ENCODE measurements at regions not wholly inside any gene's neighbourhood (a gene's known extent, or its start where the extent isn't known, plus 50 kb on each side); places are given as distances from the start of the nearest gene placed in this dataset.

GRCh38 chr20:25848222-25848621, 151.6 kb upstream of the ZNF337 start:
- TF ChIP-seq CTCF (IDR thresholded peaks at IDR 0.05; ENCODE audit: poor library complexity, severe bottlenecking) (no peak), POLR2AphosphoS5 (IDR thresholded peaks at IDR 0.05) (no peak), RAD21 (conservative IDR thresholded peaks at IDR 0.05) (no peak), EZH2 (IDR thresholded peaks at IDR 0.05; ENCODE audit: borderline replicate concordance, insufficient read depth, low read length, poor library complexity, severe bottlenecking) (no peak), SMC3 (conservative IDR thresholded peaks at IDR 0.05; ENCODE audit: poor library complexity) (no peak)
